ENCODE measurements at regions not wholly inside any gene's neighbourhood (a gene's known extent, or its start where the extent isn't known, plus 50 kb on each side); places are given as distances from the start of the nearest gene placed in this dataset.

GRCh38 chr2:234608946-234609345 is 112.1 kb upstream of the ARL4C start:
- TF ChIP-seq ZNF571 (tag by site-specific recombination; IDR thresholded peaks at IDR 0.05) (no peak), ZNF138 (tag by site-specific recombination; IDR thresholded peaks at IDR 0.05; ENCODE audit: borderline replicate concordance) (no peak), OSR2 (tag by site-specific recombination; IDR thresholded peaks at IDR 0.05) (no peak), ZXDB (tag by site-specific recombination; IDR thresholded peaks at IDR 0.05) (no peak), ZSCAN30 (tag by site-specific recombination; IDR thresholded peaks at IDR 0.05) (no peak), ZNF133 (tag by site-specific recombination; IDR thresholded peaks at IDR 0.05) (no peak), ZNF654 (tag by site-specific recombination; IDR thresholded peaks at IDR 0.05; ENCODE audit: low read depth) (no peak), ZNF600 (tag by site-specific recombination; IDR thresholded peaks at IDR 0.05) (no peak), ZBTB6 (tag by site-specific recombination; IDR thresholded peaks at IDR 0.05) (no peak), GFI1B (tag by site-specific recombination; IDR thresholded peaks at IDR 0.05) (no peak), ZNF423 (tag by site-specific recombination; IDR thresholded peaks at IDR 0.05) (no peak), ZNF843 (tag by site-specific recombination; IDR thresholded peaks at IDR 0.05) (no peak), ZNF112 (tag by site-specific recombination; IDR thresholded peaks at IDR 0.05) (no peak), ZNF670 (tag by site-specific recombination; IDR thresholded peaks at IDR 0.05; ENCODE audit: low read depth) (no peak)
- Histone ChIP-seq H3K4me1 (ENCODE audit: control insufficient read depth, insufficient read depth, low read length) (no peaks in the 10 kb centered on the region), H3K36me3 (ENCODE audit: control insufficient read depth in 2 of 2, insufficient read depth in 1 of 2, low read length in 2 of 2) (no peaks in the 10 kb centered on the region), H3K4me3 (ENCODE audit: low read depth, low read length) (no peak overlapping the region), H3K27ac (ENCODE audit: extremely low read depth, low read depth, low read length) (no peak overlapping the region), H3K9me3 (ENCODE audit: control insufficient read depth, insufficient read depth, low read depth, low read length) (no peaks in the 10 kb centered on the region)
- ChIA-PET CTCF (interaction anchor here (1.5 kb wide), 1 partner anchor 64 kb away, joined by 4 read pairs; no protein-coding TSS in a partner anchor), POLR2A (no interaction called here)

- ChIA-PET POLR2A (no interaction called here), CTCF (no interaction called here)
- H3K9me3 ChIP-seq (ENCODE audit: control insufficient read depth, insufficient read depth, low read depth, low read length) = no peaks in the 10 kb centered on the region
Measured at GRCh38 chr2:234607691-234608090, 110.8 kb upstream of the ARL4C start.

More at GRCh38 chr2:234607691-234608090, 110.8 kb upstream of the ARL4C start:
- TF ChIP-seq MEIS1 (CRISPR knock-in tag; IDR thresholded peaks at IDR 0.05; ENCODE audit: borderline replicate concordance) (no peak), PATZ1 (tag by site-specific recombination; IDR thresholded peaks at IDR 0.05) (no peak), PRDM4 (tag by site-specific recombination; IDR thresholded peaks at IDR 0.05) (no peak), ZNF560 (tag by site-specific recombination; IDR thresholded peaks at IDR 0.05; ENCODE audit: borderline replicate concordance) (no peak), ZNF624 (tag by site-specific recombination; IDR thresholded peaks at IDR 0.05) (no peak), ZNF26 (tag by site-specific recombination; IDR thresholded peaks at IDR 0.05) (no peak)
- Histone ChIP-seq H3K36me3 (ENCODE audit: control insufficient read depth in 2 of 2, insufficient read depth in 1 of 2, low read length in 2 of 2) (no peaks in the 10 kb centered on the region), H3K27ac (ENCODE audit: extremely low read depth, low read depth, low read length) (no peak overlapping the region), H3K4me1 (ENCODE audit: control insufficient read depth, insufficient read depth, low read length) (no peaks in the 10 kb centered on the region), H3K4me3 (ENCODE audit: low read depth, low read length) (no peak overlapping the region)

Data from HEK293 (cell line).